HFF-Myc (cell line): ENCODE measurements at regions not wholly inside any gene's neighbourhood (a gene's known extent, or its start where the extent isn't known, plus 50 kb on each side); places are given as distances from the start of the nearest gene placed in this dataset.
"Not testable (repeated sequence)": the region's sequence is repeated elsewhere in the genome, so short reads cannot be mapped to it uniquely, and the experiment has no call there.

Experiments used
- DNase-seq: peaks from one replicate; pipeline ENCODE4 v3.0.0-alpha.2; 2011; ENCODE audit warnings: low read depth; ENCODE audit errors: extremely low read depth
- H3K4me3 ChIP-seq: replicated peaks from 2 replicates; pipeline ENCODE4 v1.5.1; 2011; ENCODE audit warnings: low read depth, mild to moderate bottlenecking, control low read depth, low read length
- CTCF ChIP-seq: IDR thresholded peaks from 2 replicates; pipeline ENCODE4 v1.5.1; 2012; ENCODE audit warnings: mild to moderate bottlenecking, low read depth, low read length, control low read depth; ENCODE audit errors: missing control alignments

- TF ChIP-seq CTCF = no peak
- no peak for DNase-seq
- no peak overlapping the region for H3K4me3 ChIP-seq
Observed at GRCh38 chr6:21924002-21924401, 330.5 kb downstream of the SOX4 start.

- no peak for DNase-seq
- no peak overlapping the region for H3K4me3 ChIP-seq
- no peak for TF ChIP-seq CTCF
Observed at GRCh38 chr6:21928827-21929226, 335.3 kb downstream of the SOX4 start.

- no peak overlapping the region for H3K4me3 ChIP-seq
- no peak for TF ChIP-seq CTCF
- DNase-seq = no peak
Observed at GRCh38 chr6:21931641-21932335, 338.2 kb downstream of the SOX4 start.

GRCh38 chr6:21933351-21933750 lies 339.8 kb downstream of the SOX4 start:
- H3K4me3 ChIP-seq = no peak overlapping the region
- TF ChIP-seq CTCF = no peak
- DNase-seq = no peak

- no peak overlapping the region for H3K4me3 ChIP-seq
- no peak for TF ChIP-seq CTCF
- no peak for DNase-seq
Observed at GRCh38 chr6:21935142-21935541, 341.6 kb downstream of the SOX4 start.

- TF ChIP-seq CTCF = peak; percentile 70
- H3K4me3 ChIP-seq = no peak overlapping the region
- no peak for DNase-seq
Observed at GRCh38 chr6:21935561-21936028, 342.0 kb downstream of the SOX4 start.

GRCh38 chr6:21937466-21937865 lies 343.9 kb downstream of the SOX4 start:
- no peak for TF ChIP-seq CTCF
- no peak overlapping the region for H3K4me3 ChIP-seq
- no peak for DNase-seq

- not testable (repeated sequence) for DNase-seq, H3K4me3 ChIP-seq
Observed at GRCh38 chr6:21939066-21939465, 345.5 kb downstream of the SOX4 start.
